ENCODE measurements at regions not wholly inside any gene's neighbourhood (a gene's known extent, or its start where the extent isn't known, plus 50 kb on each side); places are given as distances from the start of the nearest gene placed in this dataset.

DNA sequence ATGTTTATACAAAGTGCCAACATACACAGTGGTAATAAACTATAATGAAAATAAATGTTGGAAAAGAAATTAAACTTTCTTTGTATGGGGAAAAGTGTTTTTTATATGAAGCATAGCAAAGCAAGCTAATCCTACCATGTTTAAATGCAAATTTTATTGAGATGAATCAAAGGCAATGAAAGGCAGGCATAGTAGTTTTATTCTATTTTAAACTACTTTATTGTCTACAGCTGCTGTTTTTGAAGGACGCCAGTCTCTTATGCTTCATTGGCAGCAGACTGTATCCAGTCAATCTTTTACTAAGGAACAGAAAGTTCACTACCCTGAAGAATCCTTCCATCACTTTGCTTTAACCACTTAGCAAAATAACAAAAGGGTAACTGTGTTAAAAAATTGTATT is 761.0 kb downstream of the ROBO2 start:
- in situ Hi-C loops (cut with MboI; ENCODE audit: low pct_unique_long_range_greater_than_20kb, low sequenced_read_pairs, unreplicated experiment), result no loop called here
- DNase-seq (ENCODE audit: low spot score), result no peak
- TF ChIP-seq CTCF (IDR thresholded peaks at IDR 0.05; ENCODE audit: extremely low read depth, insufficient read depth, missing control alignments), result no peak

- no peak for TF ChIP-seq CTCF (IDR thresholded peaks at IDR 0.05; ENCODE audit: extremely low read depth, insufficient read depth, missing control alignments)
- in situ Hi-C loops (cut with MboI; ENCODE audit: low pct_unique_long_range_greater_than_20kb, low sequenced_read_pairs, unreplicated experiment), result no loop called here
- DNase-seq (ENCODE audit: low spot score), result no peak
Measured at GRCh38 chr3:77807312-77807711, 767.4 kb downstream of the ROBO2 start.

GRCh38 chr3:77814845-77815244 is 774.9 kb downstream of the ROBO2 start:
- TF ChIP-seq CTCF (IDR thresholded peaks at IDR 0.05; ENCODE audit: extremely low read depth, insufficient read depth, missing control alignments), result no peak
- DNase-seq (ENCODE audit: low spot score), result no peak
- in situ Hi-C loops (cut with MboI; ENCODE audit: low pct_unique_long_range_greater_than_20kb, low sequenced_read_pairs, unreplicated experiment), result no loop called here

DNA sequence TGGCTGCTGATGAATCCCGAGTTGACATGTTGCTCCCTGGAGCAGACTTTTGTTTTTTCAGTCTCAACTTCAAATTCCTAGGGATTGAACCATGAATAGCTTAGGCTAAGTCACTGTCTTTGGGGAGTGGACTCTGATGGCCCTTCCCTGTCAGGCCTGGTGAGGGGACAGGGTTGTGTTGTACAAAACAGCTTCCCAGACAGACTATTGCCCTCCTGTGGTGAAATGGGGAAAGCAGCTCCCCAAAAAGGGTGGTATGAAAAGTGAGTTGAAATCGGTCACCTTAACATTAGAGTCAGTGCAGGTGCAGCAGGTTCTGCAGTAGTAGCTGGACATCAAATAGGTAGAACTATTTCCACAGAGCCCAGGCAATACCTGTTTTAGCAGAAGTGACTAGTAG is 775.6 kb downstream of the ROBO2 start:
- peak; percentile 30 for TF ChIP-seq CTCF (IDR thresholded peaks at IDR 0.05; ENCODE audit: extremely low read depth, insufficient read depth, missing control alignments)
- no peak for DNase-seq (ENCODE audit: low spot score)

GRCh38 chr3:77816366-77816765 is 776.5 kb downstream of the ROBO2 start:
- TF ChIP-seq CTCF (IDR thresholded peaks at IDR 0.05; ENCODE audit: extremely low read depth, insufficient read depth, missing control alignments), result no peak
- no peak for DNase-seq (ENCODE audit: low spot score)
- in situ Hi-C loops (cut with MboI; ENCODE audit: low pct_unique_long_range_greater_than_20kb, low sequenced_read_pairs, unreplicated experiment), result no loop called here

More for the DNA sequence above, 775.6 kb downstream of the ROBO2 start:
- in situ Hi-C loops (cut with MboI; ENCODE audit: low pct_unique_long_range_greater_than_20kb, low sequenced_read_pairs, unreplicated experiment), result no loop called here

GRCh38 chr3:77825001-77825827 is 785.3 kb downstream of the ROBO2 start:
- DNase-seq (ENCODE audit: low spot score), result no peak
- in situ Hi-C loops (cut with MboI; ENCODE audit: low pct_unique_long_range_greater_than_20kb, low sequenced_read_pairs, unreplicated experiment), result no loop called here
- TF ChIP-seq CTCF (IDR thresholded peaks at IDR 0.05; ENCODE audit: extremely low read depth, insufficient read depth, missing control alignments), result no peak
